Panc1 (cell line): ENCODE measurements at regions not wholly inside any gene's neighbourhood (a gene's known extent, or its start where the extent isn't known, plus 50 kb on each side); places are given as distances from the start of the nearest gene placed in this dataset.

Experiments
- ATAC-seq: fragments of 200-7000 bp; cut with Tn5 transposase; 2 replicates; pipeline ENCODE4 v1.9.1; 2020; ENCODE audit warnings: mild to moderate bottlenecking, moderate library complexity
- BruUV-seq: library from RNA; stranded (reverse); fragments of 400-500 nt; replicated peaks from 2 replicates; lab custom pipeline; 2021; lab: Mats Ljungman, UMichigan
- CTCF ChIA-PET: fragments of 300-600 bp; sonication (Branson Sonifier 250); formaldehyde crosslinking; loops from one replicate; lab custom pipeline; 2022; ENCODE audit warnings: antibody characterized with exemption; lab: Charles Lee
- POLR2A ChIA-PET: fragments of 300-600 bp; sonication (Branson Sonifier 250); formaldehyde crosslinking; loops from one replicate; lab custom pipeline; 2022; ENCODE audit warnings: antibody characterized with exemption; lab: Charles Lee
- DNase-seq: peaks from one replicate; pipeline ENCODE4 v3.0.0-alpha.2; 2010; ENCODE audit warnings: low read depth, low spot score
- H3K27ac ChIP-seq: 2 replicates; pipeline ENCODE4 v1.5.1; 2011; ENCODE audit warnings: mild to moderate bottlenecking, low read length, inconsistent platforms
- H3K27me3 ChIP-seq: fragments of 200-500 bp; sonication (Bioruptor generic); 2 replicates; pipeline ENCODE4 v1.6.0; 2014; ENCODE audit warnings: low read length, inconsistent platforms; ENCODE audit not compliant: control insufficient read depth, insufficient read depth
- H3K36me3 ChIP-seq: fragments of 200-500 bp; sonication (Bioruptor generic); 2 replicates; pipeline ENCODE4 v1.5.1; 2014; ENCODE audit warnings: inconsistent platforms, mild to moderate bottlenecking, low read length, moderate library complexity; ENCODE audit not compliant: control insufficient read depth, insufficient read depth
- H3K4me1 ChIP-seq: 2 replicates; pipeline ENCODE4 v1.5.1; 2011; ENCODE audit warnings: inconsistent platforms, mild to moderate bottlenecking, low read length, moderate library complexity; ENCODE audit not compliant: control insufficient read depth, insufficient read depth
- H3K4me3 ChIP-seq, 2 experiments: 2 replicates each; pipeline ENCODE4 v1.5.1; 2011 to 2012; ENCODE audit warnings: low read depth in 2 of 2, low read length in 2 of 2, mild to moderate bottlenecking in 2 of 2, inconsistent platforms in 1 of 2, moderate library complexity in 1 of 2
- H3K9me3 ChIP-seq: fragments of 200-500 bp; sonication (Bioruptor generic); 2 replicates; pipeline ENCODE4 v1.5.1; 2014; ENCODE audit warnings: low read depth, mild to moderate bottlenecking, inconsistent platforms, low read length, moderate library complexity; ENCODE audit not compliant: control insufficient read depth, insufficient read depth
- POLR2AphosphoS5 ChIP-seq: IDR thresholded peaks from 2 replicates; pipeline ENCODE4 v1.6.1; 2012; ENCODE audit warnings: mild to moderate bottlenecking, low read depth, low read length, moderate library complexity
- SIN3A ChIP-seq: IDR thresholded peaks from 2 replicates; pipeline ENCODE4 v1.6.1; 2012; ENCODE audit warnings: low read depth, mild to moderate bottlenecking, low read length, moderate library complexity, borderline replicate concordance; ENCODE audit not compliant: insufficient read depth
- TCF7L2 ChIP-seq: IDR thresholded peaks from 2 replicates; pipeline ENCODE4 v1.6.1; 2011; ENCODE audit warnings: mild to moderate bottlenecking, low read depth, low read length, inconsistent platforms
- in situ Hi-C: cut with HindIII; loops from 2 replicates; pipeline ENCODE4 v1.10.0; 2016; ENCODE audit warnings: low sequenced_read_pairs, low pct_unique_long_range_greater_than_20kb
- intact Hi-C: fragments of 100-400 bp; cut with micrococcal nuclease; formaldehyde crosslinking; loops from one replicate; pipeline ENCODE4 v1.10.0; 2022; ENCODE audit not compliant: unreplicated experiment
- TF ChIP-seq, protein P1 (sequence below), 2 experiments: IDR thresholded peaks; 2 replicates each; pipeline ENCODE4 v1.6.1; 2011 to 2012; ENCODE audit warnings: low read depth in 2 of 2, control low read depth in 1 of 2, low read length in 1 of 2, mild to moderate bottlenecking in 1 of 2, moderate library complexity in 1 of 2; ENCODE audit not compliant: insufficient read depth in 1 of 2
- TF ChIP-seq, protein P2 (sequence below): fragments of 450-650 bp; IDR thresholded peaks from 2 replicates; pipeline ENCODE4 v1.5.1; 2017; ENCODE audit warnings: mild to moderate bottlenecking

DNA sequence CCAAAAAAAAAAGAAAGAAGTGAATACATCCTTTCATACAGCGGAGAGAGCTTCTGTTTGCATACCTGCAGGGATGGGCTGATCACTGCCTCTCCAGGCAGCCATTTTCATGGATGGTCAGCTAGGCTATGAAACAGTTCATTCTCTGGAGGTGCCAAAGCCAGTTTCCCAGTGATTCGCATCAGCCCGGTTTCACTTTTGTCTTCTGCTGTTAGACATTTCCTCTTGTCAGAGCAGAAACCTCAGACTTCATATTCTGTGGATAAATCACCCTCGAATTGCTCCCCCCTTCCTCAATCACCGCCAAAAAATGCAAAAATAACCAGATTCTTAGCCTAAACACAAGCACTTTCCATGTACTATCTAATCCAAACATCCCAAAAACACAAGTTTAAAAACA is 225.6 kb downstream of the ADAMTS9 start:
- Histone ChIP-seq H3K4me1 (no peaks in the 10 kb centered on the region), H3K9me3 (no peaks in the 10 kb centered on the region), H3K4me3 (no peak overlapping the region), H3K27ac (no peak overlapping the region), H3K36me3 (no peaks in the 10 kb centered on the region), H3K27me3 (no peaks in the 10 kb centered on the region)
- DNase-seq = no peak
- TF ChIP-seq, protein P1, sequence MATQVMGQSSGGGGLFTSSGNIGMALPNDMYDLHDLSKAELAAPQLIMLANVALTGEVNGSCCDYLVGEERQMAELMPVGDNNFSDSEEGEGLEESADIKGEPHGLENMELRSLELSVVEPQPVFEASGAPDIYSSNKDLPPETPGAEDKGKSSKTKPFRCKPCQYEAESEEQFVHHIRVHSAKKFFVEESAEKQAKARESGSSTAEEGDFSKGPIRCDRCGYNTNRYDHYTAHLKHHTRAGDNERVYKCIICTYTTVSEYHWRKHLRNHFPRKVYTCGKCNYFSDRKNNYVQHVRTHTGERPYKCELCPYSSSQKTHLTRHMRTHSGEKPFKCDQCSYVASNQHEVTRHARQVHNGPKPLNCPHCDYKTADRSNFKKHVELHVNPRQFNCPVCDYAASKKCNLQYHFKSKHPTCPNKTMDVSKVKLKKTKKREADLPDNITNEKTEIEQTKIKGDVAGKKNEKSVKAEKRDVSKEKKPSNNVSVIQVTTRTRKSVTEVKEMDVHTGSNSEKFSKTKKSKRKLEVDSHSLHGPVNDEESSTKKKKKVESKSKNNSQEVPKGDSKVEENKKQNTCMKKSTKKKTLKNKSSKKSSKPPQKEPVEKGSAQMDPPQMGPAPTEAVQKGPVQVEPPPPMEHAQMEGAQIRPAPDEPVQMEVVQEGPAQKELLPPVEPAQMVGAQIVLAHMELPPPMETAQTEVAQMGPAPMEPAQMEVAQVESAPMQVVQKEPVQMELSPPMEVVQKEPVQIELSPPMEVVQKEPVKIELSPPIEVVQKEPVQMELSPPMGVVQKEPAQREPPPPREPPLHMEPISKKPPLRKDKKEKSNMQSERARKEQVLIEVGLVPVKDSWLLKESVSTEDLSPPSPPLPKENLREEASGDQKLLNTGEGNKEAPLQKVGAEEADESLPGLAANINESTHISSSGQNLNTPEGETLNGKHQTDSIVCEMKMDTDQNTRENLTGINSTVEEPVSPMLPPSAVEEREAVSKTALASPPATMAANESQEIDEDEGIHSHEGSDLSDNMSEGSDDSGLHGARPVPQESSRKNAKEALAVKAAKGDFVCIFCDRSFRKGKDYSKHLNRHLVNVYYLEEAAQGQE (IDR thresholded peaks at IDR 0.05; ENCODE audit: insufficient read depth in 1 of 2, low read depth in 2 of 2, low read length in 1 of 2) = no peak
- TF ChIP-seq POLR2AphosphoS5 (no peak), TCF7L2 (no peak), SIN3A (no peak)
- TF ChIP-seq, protein P2, sequence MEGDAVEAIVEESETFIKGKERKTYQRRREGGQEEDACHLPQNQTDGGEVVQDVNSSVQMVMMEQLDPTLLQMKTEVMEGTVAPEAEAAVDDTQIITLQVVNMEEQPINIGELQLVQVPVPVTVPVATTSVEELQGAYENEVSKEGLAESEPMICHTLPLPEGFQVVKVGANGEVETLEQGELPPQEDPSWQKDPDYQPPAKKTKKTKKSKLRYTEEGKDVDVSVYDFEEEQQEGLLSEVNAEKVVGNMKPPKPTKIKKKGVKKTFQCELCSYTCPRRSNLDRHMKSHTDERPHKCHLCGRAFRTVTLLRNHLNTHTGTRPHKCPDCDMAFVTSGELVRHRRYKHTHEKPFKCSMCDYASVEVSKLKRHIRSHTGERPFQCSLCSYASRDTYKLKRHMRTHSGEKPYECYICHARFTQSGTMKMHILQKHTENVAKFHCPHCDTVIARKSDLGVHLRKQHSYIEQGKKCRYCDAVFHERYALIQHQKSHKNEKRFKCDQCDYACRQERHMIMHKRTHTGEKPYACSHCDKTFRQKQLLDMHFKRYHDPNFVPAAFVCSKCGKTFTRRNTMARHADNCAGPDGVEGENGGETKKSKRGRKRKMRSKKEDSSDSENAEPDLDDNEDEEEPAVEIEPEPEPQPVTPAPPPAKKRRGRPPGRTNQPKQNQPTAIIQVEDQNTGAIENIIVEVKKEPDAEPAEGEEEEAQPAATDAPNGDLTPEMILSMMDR = no peak
- no peak for ATAC-seq
- intact Hi-C loops (no loop called here), in situ Hi-C loops (no loop called here)
- ChIA-PET CTCF (no interaction called here), POLR2A (no interaction called here)
- BruUV-seq = no TSS peak

DNA sequence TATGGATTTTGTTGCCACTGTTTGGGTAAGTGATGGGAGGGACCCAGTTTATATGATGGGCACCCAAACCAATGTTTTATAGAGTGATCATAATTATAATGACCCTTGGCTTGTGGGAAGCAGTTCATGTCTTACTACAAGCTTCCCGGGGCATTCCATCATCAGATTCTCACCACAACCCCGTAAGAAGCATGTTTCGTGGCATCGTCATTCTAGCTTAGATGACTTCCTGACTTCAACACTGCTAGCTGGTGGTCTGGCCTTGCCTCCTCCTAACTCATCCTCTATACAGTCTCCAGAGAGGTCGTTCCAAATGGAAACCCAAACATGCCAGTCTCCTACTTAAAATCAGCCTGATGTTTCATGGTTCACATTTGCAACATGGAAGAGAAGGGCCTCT is 226.9 kb downstream of the ADAMTS9 start:
- Histone ChIP-seq H3K9me3 (no peaks in the 10 kb centered on the region), H3K27ac (no peak overlapping the region), H3K4me3 (no peak overlapping the region), H3K4me1 (no peaks in the 10 kb centered on the region), H3K36me3 (no peaks in the 10 kb centered on the region), H3K27me3 (no peaks in the 10 kb centered on the region)
- ATAC-seq = no peak
- intact Hi-C loops (no loop called here), in situ Hi-C loops (no loop called here)
- ChIA-PET CTCF (no interaction called here), POLR2A (no interaction called here)
- TF ChIP-seq TCF7L2 = no peak
- no peak for TF ChIP-seq POLR2AphosphoS5
- no TSS peak for BruUV-seq
- DNase-seq = no peak

DNA sequence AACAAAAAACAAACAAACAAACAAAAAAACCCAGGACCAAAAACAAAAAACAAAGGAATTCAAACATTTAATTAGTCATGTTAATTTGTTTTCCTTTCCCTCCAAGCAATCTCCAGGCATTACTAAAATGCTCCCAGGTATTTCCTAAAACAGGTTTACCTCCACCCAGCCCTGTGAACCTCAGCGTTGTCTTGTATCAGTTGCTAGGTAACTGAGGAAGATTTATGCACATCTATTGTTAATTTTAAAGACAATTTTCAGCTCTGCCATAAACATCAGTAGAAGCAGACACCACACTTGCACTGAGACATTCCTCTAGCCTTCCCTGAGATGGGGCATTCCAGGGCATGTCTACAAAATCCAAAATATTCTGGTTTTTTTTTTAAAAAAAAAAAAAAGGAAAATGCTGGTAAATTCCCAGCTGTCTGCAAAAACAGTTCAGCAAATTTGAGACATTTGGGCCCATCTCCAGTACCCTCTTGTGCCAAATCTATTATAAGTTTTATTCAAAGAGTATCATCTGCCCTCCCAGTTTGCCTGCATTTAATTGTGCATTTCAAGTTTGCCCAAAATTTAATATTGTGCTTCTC is 227.6 kb downstream of the ADAMTS9 start:
- no TSS peak for BruUV-seq
- H3K36me3 ChIP-seq = no peaks in the 10 kb centered on the region
- H3K27ac ChIP-seq = no peak overlapping the region
- no peaks in the 10 kb centered on the region for H3K4me1 ChIP-seq
- no peaks in the 10 kb centered on the region for H3K27me3 ChIP-seq
- TF ChIP-seq, protein P1 (IDR thresholded peaks at IDR 0.05; ENCODE audit: insufficient read depth in 1 of 2, low read depth in 2 of 2, low read length in 1 of 2) = no peak
- TF ChIP-seq POLR2AphosphoS5 = no peak
- TF ChIP-seq, protein P2 = no peak
- TF ChIP-seq TCF7L2 = no peak
- TF ChIP-seq SIN3A = no peak
- no peaks in the 10 kb centered on the region for H3K9me3 ChIP-seq
- intact Hi-C loops = no loop called here
- ChIA-PET CTCF (no interaction called here), POLR2A (no interaction called here)
- DNase-seq (no peak), ATAC-seq (no peak)
- no peak overlapping the region for H3K4me3 ChIP-seq
- in situ Hi-C loops = no loop called here
